ENCODE measurements at regions not wholly inside any gene's neighbourhood (a gene's known extent, or its start where the extent isn't known, plus 50 kb on each side); places are given as distances from the start of the nearest gene placed in this dataset.

- Histone ChIP-seq H3K36me3 (replicated peaks; ENCODE audit: low read depth, low read length) (no peaks in the 10 kb centered on the region), H2AFZ (ENCODE audit: low read depth, low read length) (no peak overlapping the region), H4K20me1 (ENCODE audit: insufficient read depth, low read length) (no peaks in the 10 kb centered on the region), H3K4me1 (ENCODE audit: low read length) (no peaks in the 10 kb centered on the region), H3K4me2 (ENCODE audit: low read length) (no peak overlapping the region), H3K27ac (ENCODE audit: low read length) (no peak overlapping the region), H3K4me3 (ENCODE audit: low read length) (no peak overlapping the region), H3K9me3 (ENCODE audit: insufficient read depth, low read length) (no peaks in the 10 kb centered on the region), H3K9ac (ENCODE audit: low read length) (no peak overlapping the region), H3K27me3 (ENCODE audit: low read depth, low read length) (peaks cover 29% of the 10 kb centered on the region), H3K79me2 (ENCODE audit: low read length) (no peaks in the 10 kb centered on the region)
- TF ChIP-seq EZH2phosphoT487 (IDR thresholded peaks at IDR 0.05; ENCODE audit: low read depth): no peak
- TF ChIP-seq CTCF (IDR thresholded peaks at IDR 0.05; ENCODE audit: low read depth, low read length): no peak
Observed at GRCh38 chr1:165052936-165053335, 303.6 kb downstream of the LMX1A start.

GRCh38 chr1:165052431-165052830 lies 304.1 kb downstream of the LMX1A start:
- H3K9me3 ChIP-seq (ENCODE audit: insufficient read depth, low read length): no peaks in the 10 kb centered on the region
- no peak overlapping the region for H3K27ac ChIP-seq (ENCODE audit: low read length)
- H3K4me1 ChIP-seq (ENCODE audit: low read length): no peaks in the 10 kb centered on the region
- peaks cover 29% of the 10 kb centered on the region for H3K27me3 ChIP-seq (ENCODE audit: low read depth, low read length)
- H3K79me2 ChIP-seq (ENCODE audit: low read length): no peaks in the 10 kb centered on the region
- no peak overlapping the region for H3K9ac ChIP-seq (ENCODE audit: low read length)
- no peak overlapping the region for H2AFZ ChIP-seq (ENCODE audit: low read depth, low read length)
- no peak overlapping the region for H3K4me2 ChIP-seq (ENCODE audit: low read length)
- H3K4me3 ChIP-seq (ENCODE audit: low read length): no peak overlapping the region
- TF ChIP-seq CTCF (IDR thresholded peaks at IDR 0.05; ENCODE audit: low read depth, low read length): no peak
- no peak for TF ChIP-seq EZH2phosphoT487 (IDR thresholded peaks at IDR 0.05; ENCODE audit: low read depth)
- H3K36me3 ChIP-seq (replicated peaks; ENCODE audit: low read depth, low read length): no peaks in the 10 kb centered on the region
- no peaks in the 10 kb centered on the region for H4K20me1 ChIP-seq (ENCODE audit: insufficient read depth, low read length)

GRCh38 chr1:165050246-165050645 lies 306.3 kb downstream of the LMX1A start:
- peaks cover 43% of the 10 kb centered on the region for H3K27me3 ChIP-seq (ENCODE audit: low read depth, low read length)
- no peak overlapping the region for H3K4me2 ChIP-seq (ENCODE audit: low read length)
- H3K27ac ChIP-seq (ENCODE audit: low read length): no peak overlapping the region
- no peaks in the 10 kb centered on the region for H3K9me3 ChIP-seq (ENCODE audit: insufficient read depth, low read length)
- no peaks in the 10 kb centered on the region for H3K36me3 ChIP-seq (replicated peaks; ENCODE audit: low read depth, low read length)
- no peak overlapping the region for H3K9ac ChIP-seq (ENCODE audit: low read length)
- no peaks in the 10 kb centered on the region for H3K79me2 ChIP-seq (ENCODE audit: low read length)
- no peak for TF ChIP-seq EZH2phosphoT487 (IDR thresholded peaks at IDR 0.05; ENCODE audit: low read depth)
- no peak for TF ChIP-seq CTCF (IDR thresholded peaks at IDR 0.05; ENCODE audit: low read depth, low read length)
- H2AFZ ChIP-seq (ENCODE audit: low read depth, low read length): no peak overlapping the region
- H3K4me1 ChIP-seq (ENCODE audit: low read length): no peaks in the 10 kb centered on the region
- H3K4me3 ChIP-seq (ENCODE audit: low read length): no peak overlapping the region
- H4K20me1 ChIP-seq (ENCODE audit: insufficient read depth, low read length): no peaks in the 10 kb centered on the region

- no peaks in the 10 kb centered on the region for H3K9me3 ChIP-seq (ENCODE audit: insufficient read depth, low read length)
- TF ChIP-seq EZH2phosphoT487 (IDR thresholded peaks at IDR 0.05; ENCODE audit: low read depth) (no peak), CTCF (IDR thresholded peaks at IDR 0.05; ENCODE audit: low read depth, low read length) (no peak)
- H3K4me3 ChIP-seq (ENCODE audit: low read length): no peak overlapping the region
- peaks cover 34% of the 10 kb centered on the region for H3K27me3 ChIP-seq (ENCODE audit: low read depth, low read length)
- H3K4me1 ChIP-seq (ENCODE audit: low read length): no peaks in the 10 kb centered on the region
- no peak overlapping the region for H3K4me2 ChIP-seq (ENCODE audit: low read length)
- H3K9ac ChIP-seq (ENCODE audit: low read length): no peak overlapping the region
- no peaks in the 10 kb centered on the region for H3K36me3 ChIP-seq (replicated peaks; ENCODE audit: low read depth, low read length)
- H3K79me2 ChIP-seq (ENCODE audit: low read length): no peaks in the 10 kb centered on the region
- H3K27ac ChIP-seq (ENCODE audit: low read length): no peak overlapping the region
- H2AFZ ChIP-seq (ENCODE audit: low read depth, low read length): no peak overlapping the region
- H4K20me1 ChIP-seq (ENCODE audit: insufficient read depth, low read length): no peaks in the 10 kb centered on the region
Observed at GRCh38 chr1:165047994-165048393, 308.5 kb downstream of the LMX1A start.

Data from OCI-LY3 (cell line).